ENCODE measurements at regions not wholly inside any gene's neighbourhood (a gene's known extent, or its start where the extent isn't known, plus 50 kb on each side); places are given as distances from the start of the nearest gene placed in this dataset.
A peak's percentile ranks its signal among the peaks of the same experiment; 100 is the strongest.

- TF ChIP-seq JUN (IDR thresholded peaks at IDR 0.05) (no peak), CTCF (IDR thresholded peaks at IDR 0.05) (no peak), EP300 (IDR thresholded peaks at IDR 0.05) (no peak), HOXA7 (CRISPR knock-in tag; IDR thresholded peaks at IDR 0.05) (no peak), HDAC2 (IDR thresholded peaks at IDR 0.05) (no peak), ZNF302 (CRISPR knock-in tag; IDR thresholded peaks at IDR 0.05) (no peak)
- CTCF ChIA-PET = interaction anchor here (2.5 kb wide), 1 partner anchor 32 kb away, joined by 5 read pairs; no protein-coding TSS in a partner anchor
- peak overlapping the region; percentile 7 to 65; a peak in 3 of 6 replicates for H3K27ac ChIP-seq
- H3K9me3 ChIP-seq = no peaks in the 10 kb centered on the region
- 70% methylated on average over 1 of the region's 1 CpG for WGBS (ENCODE audit: missing lambda C conversion rate)
- ATAC-seq = no peak
- H3K4me2 ChIP-seq = peak overlapping the region; percentile 57
- POLR2A ChIA-PET = no interaction called here
- H3K4me1 ChIP-seq = peaks cover 24% of the 10 kb centered on the region
- H3K4me3 ChIP-seq = no peak overlapping the region
- no peak for DNase-seq (ENCODE audit: low read depth in 1 of 2, low spot score in 1 of 2)
- no peak for FAIRE-seq
These were observed 241.8 kb downstream of the ALDH8A1 start for GRCh38 chr6:134708079-134708478.

GRCh38 chr6:134707342-134708031, 242.4 kb downstream of the ALDH8A1 start:
- POLR2A ChIA-PET = no interaction called here
- ATAC-seq = peak; percentile 94
- no peak for FAIRE-seq
- Histone ChIP-seq H3K4me1 (peaks cover 24% of the 10 kb centered on the region), H3K27ac (peak overlapping the region; percentile 19 to 65; a peak in 5 of 6 replicates), H3K4me2 (peak overlapping the region; percentile 57), H3K4me3 (no peak overlapping the region), H3K9me3 (no peaks in the 10 kb centered on the region)
- CTCF ChIA-PET = interaction anchor here (2.5 kb wide), 1 partner anchor 33 kb away, joined by 5 read pairs; no protein-coding TSS in a partner anchor
- 14% methylated on average over 5 of the region's 5 CpGs for WGBS (ENCODE audit: missing lambda C conversion rate)
- TF ChIP-seq BCL3 (IDR thresholded peaks at IDR 0.05) = no peak
- no peak for TF ChIP-seq KDM5A (IDR thresholded peaks at IDR 0.05)
- TF ChIP-seq BHLHE40 (IDR thresholded peaks at IDR 0.05; ENCODE audit: low read depth, low read length) = no peak
- TF ChIP-seq HMGXB4 (CRISPR knock-in tag; IDR thresholded peaks at IDR 0.05; ENCODE audit: borderline replicate concordance) = no peak
- TF ChIP-seq RFX5 (IDR thresholded peaks at IDR 0.05) = no peak
- no peak for TF ChIP-seq ZNF302 (CRISPR knock-in tag; IDR thresholded peaks at IDR 0.05)
- no peak for TF ChIP-seq EHMT2 (IDR thresholded peaks at IDR 0.05; ENCODE audit: low read depth)
- no peak for TF ChIP-seq ZFP36 (IDR thresholded peaks at IDR 0.05; ENCODE audit: borderline replicate concordance, partially characterized antibody)
- TF ChIP-seq SREBF2 (IDR thresholded peaks at IDR 0.05) = no peak
- TF ChIP-seq ZC3H11A (IDR thresholded peaks at IDR 0.05) = no peak
- no peak for TF ChIP-seq REST (IDR thresholded peaks at IDR 0.05)
- TF ChIP-seq CHD4 (IDR thresholded peaks at IDR 0.05; ENCODE audit: borderline replicate concordance) = no peak
- TF ChIP-seq RCOR1 (IDR thresholded peaks at IDR 0.05; ENCODE audit: low read depth, low read length) = no peak
- TF ChIP-seq MAX (IDR thresholded peaks at IDR 0.05) = 0 out of 2 replicates have a peak, but pooled peaks have one; percentile 16
- TF ChIP-seq RAD21 (conservative IDR thresholded peaks at IDR 0.05 in 1 of 2, IDR thresholded peaks at IDR 0.05 in 1 of 2) = no peak
- no peak for TF ChIP-seq HOXA7 (CRISPR knock-in tag; IDR thresholded peaks at IDR 0.05)
- TF ChIP-seq CEBPB (IDR thresholded peaks at IDR 0.05) = peak; percentile 22 to 39; a peak in 3 of 4 replicates
- TF ChIP-seq JUNB (IDR thresholded peaks at IDR 0.05) = no peak
- DNase-seq (ENCODE audit: low read depth in 1 of 2, low spot score in 1 of 2) = peak; percentile 33 to 83
